ENCODE measurements at regions not wholly inside any gene's neighbourhood (a gene's known extent, or its start where the extent isn't known, plus 50 kb on each side); places are given as distances from the start of the nearest gene placed in this dataset.

DNA sequence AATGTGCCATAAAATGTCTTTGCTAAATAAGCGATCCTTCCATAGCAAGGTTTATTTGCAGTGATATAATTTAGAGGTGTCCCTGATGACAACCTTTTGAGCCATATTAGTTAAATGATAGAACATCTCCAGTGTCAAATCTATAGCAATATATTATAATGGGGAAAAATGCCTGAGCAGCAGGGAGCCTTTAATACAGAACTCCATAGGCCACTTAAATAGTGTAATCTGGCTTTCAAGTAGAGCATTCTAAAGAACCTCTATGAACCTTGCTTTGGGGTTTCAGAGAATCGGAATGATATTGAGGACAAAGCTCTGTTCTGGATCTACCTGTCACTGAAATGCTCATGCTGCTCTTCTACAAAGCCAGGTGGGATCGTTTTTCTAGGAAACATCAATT is 96.7 kb upstream of the MEF2C start:
- Histone ChIP-seq H3K4me1 (ENCODE audit: control insufficient read depth in 2 of 3, insufficient read depth in 2 of 3, low read depth in 1 of 3, low read length in 3 of 3) (no peaks in the 10 kb centered on the region), H3K27ac (ENCODE audit: low read depth in 2 of 2, low read length in 2 of 2) (no peak overlapping the region), H3K36me3 (ENCODE audit: control insufficient read depth in 2 of 3, insufficient read depth in 3 of 3, low read length in 3 of 3) (no peaks in the 10 kb centered on the region), H3K9me3 (ENCODE audit: control insufficient read depth in 2 of 3, insufficient read depth in 1 of 3, low read length in 3 of 3) (no peaks in the 10 kb centered on the region), H3K9ac (ENCODE audit: low read length in 3 of 3) (no peak overlapping the region), H3K4me3 (ENCODE audit: low read length in 3 of 3) (no peak overlapping the region), H3K27me3 (ENCODE audit: control insufficient read depth, insufficient read depth, low read length) (no peaks in the 10 kb centered on the region)
- intact Hi-C loops (cut with DNase I): no loop called here
- no peak for FAIRE-seq
- DNase-seq: no peak
- TF ChIP-seq, protein P1, sequence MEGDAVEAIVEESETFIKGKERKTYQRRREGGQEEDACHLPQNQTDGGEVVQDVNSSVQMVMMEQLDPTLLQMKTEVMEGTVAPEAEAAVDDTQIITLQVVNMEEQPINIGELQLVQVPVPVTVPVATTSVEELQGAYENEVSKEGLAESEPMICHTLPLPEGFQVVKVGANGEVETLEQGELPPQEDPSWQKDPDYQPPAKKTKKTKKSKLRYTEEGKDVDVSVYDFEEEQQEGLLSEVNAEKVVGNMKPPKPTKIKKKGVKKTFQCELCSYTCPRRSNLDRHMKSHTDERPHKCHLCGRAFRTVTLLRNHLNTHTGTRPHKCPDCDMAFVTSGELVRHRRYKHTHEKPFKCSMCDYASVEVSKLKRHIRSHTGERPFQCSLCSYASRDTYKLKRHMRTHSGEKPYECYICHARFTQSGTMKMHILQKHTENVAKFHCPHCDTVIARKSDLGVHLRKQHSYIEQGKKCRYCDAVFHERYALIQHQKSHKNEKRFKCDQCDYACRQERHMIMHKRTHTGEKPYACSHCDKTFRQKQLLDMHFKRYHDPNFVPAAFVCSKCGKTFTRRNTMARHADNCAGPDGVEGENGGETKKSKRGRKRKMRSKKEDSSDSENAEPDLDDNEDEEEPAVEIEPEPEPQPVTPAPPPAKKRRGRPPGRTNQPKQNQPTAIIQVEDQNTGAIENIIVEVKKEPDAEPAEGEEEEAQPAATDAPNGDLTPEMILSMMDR (IDR thresholded peaks at IDR 0.05; ENCODE audit: borderline replicate concordance, extremely low read depth, insufficient read depth): no peak

DNA sequence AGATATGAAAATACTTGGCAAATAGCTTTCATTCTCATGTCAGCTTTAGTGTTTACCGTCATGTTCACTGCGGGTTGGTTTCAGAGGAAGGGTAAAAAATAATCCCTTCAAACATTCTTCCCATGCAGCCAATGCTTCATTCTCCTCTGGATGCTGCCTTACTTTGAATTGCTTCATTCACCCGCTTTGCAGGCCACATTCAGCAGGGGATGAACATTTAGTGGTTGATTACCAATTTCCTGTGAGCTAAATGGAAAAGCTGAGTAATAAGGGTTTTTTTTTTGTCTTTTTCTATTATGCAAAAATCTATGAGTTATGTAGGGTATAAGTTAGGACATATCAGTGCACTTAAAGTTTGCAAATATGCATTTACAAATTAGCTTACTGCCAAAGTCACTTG is 96.3 kb upstream of the MEF2C start:
- no peak overlapping the region for H3K4me3 ChIP-seq (ENCODE audit: low read length in 3 of 3)
- no peaks in the 10 kb centered on the region for H3K9me3 ChIP-seq (ENCODE audit: control insufficient read depth in 2 of 3, insufficient read depth in 1 of 3, low read length in 3 of 3)
- intact Hi-C loops (cut with DNase I): no loop called here
- DNase-seq: no peak
- FAIRE-seq: no peak
- no peak overlapping the region for H3K27ac ChIP-seq (ENCODE audit: low read depth in 2 of 2, low read length in 2 of 2)
- no peaks in the 10 kb centered on the region for H3K36me3 ChIP-seq (ENCODE audit: control insufficient read depth in 2 of 3, insufficient read depth in 3 of 3, low read length in 3 of 3)
- TF ChIP-seq, protein P1 (IDR thresholded peaks at IDR 0.05; ENCODE audit: borderline replicate concordance, extremely low read depth, insufficient read depth): no peak
- H3K27me3 ChIP-seq (ENCODE audit: control insufficient read depth, insufficient read depth, low read length): no peaks in the 10 kb centered on the region
- no peak overlapping the region for H3K9ac ChIP-seq (ENCODE audit: low read length in 3 of 3)
- no peaks in the 10 kb centered on the region for H3K4me1 ChIP-seq (ENCODE audit: control insufficient read depth in 2 of 3, insufficient read depth in 2 of 3, low read depth in 1 of 3, low read length in 3 of 3)

DNA sequence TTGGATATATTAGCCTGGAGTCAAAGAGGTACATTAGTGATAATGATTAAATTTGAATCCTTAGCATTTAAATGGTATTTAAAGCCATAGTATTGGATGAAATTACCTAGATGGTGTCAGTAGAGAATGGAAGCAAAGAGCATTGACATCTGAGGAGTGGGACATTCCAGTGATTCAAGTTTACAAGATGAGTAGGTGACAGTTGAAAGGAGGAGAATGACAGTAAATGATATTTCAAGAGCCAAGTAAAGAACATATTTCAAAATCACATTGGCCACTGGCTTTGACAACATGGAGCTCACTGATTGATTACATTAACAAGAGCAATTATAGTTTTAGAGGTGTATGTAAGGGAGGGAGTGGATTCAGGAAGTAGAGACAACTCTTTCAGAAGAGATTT is 93.9 kb upstream of the MEF2C start:
- H3K27me3 ChIP-seq (ENCODE audit: control insufficient read depth, insufficient read depth, low read length): no peaks in the 10 kb centered on the region
- intact Hi-C loops (cut with DNase I): no loop called here
- H3K4me3 ChIP-seq (ENCODE audit: low read length in 3 of 3): no peak overlapping the region
- TF ChIP-seq, protein P1 (IDR thresholded peaks at IDR 0.05; ENCODE audit: borderline replicate concordance, extremely low read depth, insufficient read depth): no peak
- no peaks in the 10 kb centered on the region for H3K36me3 ChIP-seq (ENCODE audit: control insufficient read depth in 2 of 3, insufficient read depth in 3 of 3, low read length in 3 of 3)
- H3K9ac ChIP-seq (ENCODE audit: low read length in 3 of 3): no peak overlapping the region
- no peaks in the 10 kb centered on the region for H3K4me1 ChIP-seq (ENCODE audit: control insufficient read depth in 2 of 3, insufficient read depth in 2 of 3, low read depth in 1 of 3, low read length in 3 of 3)
- no peak for FAIRE-seq
- H3K27ac ChIP-seq (ENCODE audit: low read depth in 2 of 2, low read length in 2 of 2): no peak overlapping the region
- no peak for DNase-seq
- H3K9me3 ChIP-seq (ENCODE audit: control insufficient read depth in 2 of 3, insufficient read depth in 1 of 3, low read length in 3 of 3): no peaks in the 10 kb centered on the region
